Progenitor cell of endocrine pancreas (in vitro differentiated cells): ENCODE measurements at regions not wholly inside any gene's neighbourhood (a gene's known extent, or its start where the extent isn't known, plus 50 kb on each side); places are given as distances from the start of the nearest gene placed in this dataset.
A peak's percentile ranks its signal among the peaks of the same experiment; 100 is the strongest.

ENCODE experiments used
- DNase-seq: peaks from one replicate; pipeline ENCODE4 v3.0.0; 2021; ENCODE audit warnings: low spot score; ENCODE audit not compliant: unreplicated experiment
- H3K27ac Mint-ChIP-seq: 2 replicates; pipeline ENCODE4 v1.8.0; 2021; ENCODE audit warnings: mild to moderate bottlenecking, moderate library complexity, mixed read lengths
- H3K27me3 Mint-ChIP-seq: 2 replicates; pipeline ENCODE4 v1.8.0; 2021; ENCODE audit warnings: mixed read lengths
- H3K36me3 Mint-ChIP-seq: 2 replicates; pipeline ENCODE4 v1.8.0; 2022; ENCODE audit warnings: mixed read lengths; ENCODE audit not compliant: insufficient read depth
- H3K4me1 Mint-ChIP-seq: 2 replicates; pipeline ENCODE4 v1.8.0; 2021; ENCODE audit warnings: low read depth, mixed read lengths
- H3K4me3 Mint-ChIP-seq: 2 replicates; pipeline ENCODE4 v1.8.0; 2021; ENCODE audit warnings: low read depth, mild to moderate bottlenecking, moderate library complexity, mixed read lengths
- H3K9me3 Mint-ChIP-seq: 2 replicates; pipeline ENCODE4 v1.8.0; 2021; ENCODE audit warnings: low read depth, mixed read lengths
- TF ChIP-seq, protein P1 (sequence below): fragments of 200-600 bp; sonication (generic); IDR thresholded peaks from one replicate; pipeline ENCODE4 v1.5.0; 2021; ENCODE audit warnings: antibody characterized with exemption, mild to moderate bottlenecking; ENCODE audit not compliant: unreplicated experiment

DNA sequence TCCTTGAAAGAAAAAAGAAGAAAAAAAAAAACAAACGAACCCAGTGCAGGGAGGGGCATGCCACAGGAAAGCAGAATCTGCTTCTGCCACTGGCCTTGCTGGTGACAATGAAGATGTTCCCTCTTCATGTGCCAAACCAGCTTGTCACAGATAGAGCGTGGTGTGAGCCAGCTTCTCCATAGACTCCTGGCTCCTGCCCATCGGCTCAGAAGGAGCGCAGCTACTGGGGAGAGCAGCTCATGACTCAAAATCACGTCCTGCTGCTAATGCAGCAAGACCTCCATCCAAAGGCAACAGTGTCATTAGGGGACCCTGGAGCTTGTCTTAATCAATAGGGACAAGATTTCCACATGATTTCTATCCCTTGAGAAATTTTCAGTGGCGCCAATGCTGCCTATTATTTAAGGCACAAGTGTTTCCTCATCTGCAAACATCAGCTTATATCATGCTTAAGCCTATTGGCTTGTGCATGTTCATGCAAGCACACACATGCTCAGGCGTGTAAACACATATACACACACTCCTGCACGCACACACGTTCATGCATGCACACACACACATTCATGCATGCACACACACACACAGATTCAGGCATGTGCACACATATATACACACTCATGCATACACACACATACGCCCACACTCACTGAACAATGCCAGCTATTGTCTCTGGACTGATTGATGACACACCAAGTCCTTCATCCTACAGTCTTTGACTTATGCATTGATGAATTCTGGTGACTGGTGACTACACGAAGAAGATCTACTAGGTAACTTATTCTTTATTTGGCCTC lies 682.0 kb upstream of the ID2 start:
- TF ChIP-seq, protein P1, sequence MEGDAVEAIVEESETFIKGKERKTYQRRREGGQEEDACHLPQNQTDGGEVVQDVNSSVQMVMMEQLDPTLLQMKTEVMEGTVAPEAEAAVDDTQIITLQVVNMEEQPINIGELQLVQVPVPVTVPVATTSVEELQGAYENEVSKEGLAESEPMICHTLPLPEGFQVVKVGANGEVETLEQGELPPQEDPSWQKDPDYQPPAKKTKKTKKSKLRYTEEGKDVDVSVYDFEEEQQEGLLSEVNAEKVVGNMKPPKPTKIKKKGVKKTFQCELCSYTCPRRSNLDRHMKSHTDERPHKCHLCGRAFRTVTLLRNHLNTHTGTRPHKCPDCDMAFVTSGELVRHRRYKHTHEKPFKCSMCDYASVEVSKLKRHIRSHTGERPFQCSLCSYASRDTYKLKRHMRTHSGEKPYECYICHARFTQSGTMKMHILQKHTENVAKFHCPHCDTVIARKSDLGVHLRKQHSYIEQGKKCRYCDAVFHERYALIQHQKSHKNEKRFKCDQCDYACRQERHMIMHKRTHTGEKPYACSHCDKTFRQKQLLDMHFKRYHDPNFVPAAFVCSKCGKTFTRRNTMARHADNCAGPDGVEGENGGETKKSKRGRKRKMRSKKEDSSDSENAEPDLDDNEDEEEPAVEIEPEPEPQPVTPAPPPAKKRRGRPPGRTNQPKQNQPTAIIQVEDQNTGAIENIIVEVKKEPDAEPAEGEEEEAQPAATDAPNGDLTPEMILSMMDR: no peak
- no peaks in the 10 kb centered on the region for H3K36me3 Mint-ChIP-seq
- no peak overlapping the region for H3K4me3 Mint-ChIP-seq
- DNase-seq: no peak
- H3K27me3 Mint-ChIP-seq: peaks cover 3% of the 10 kb centered on the region
- H3K9me3 Mint-ChIP-seq: peaks cover 4% of the 10 kb centered on the region
- H3K4me1 Mint-ChIP-seq: peaks cover 6% of the 10 kb centered on the region
- peak overlapping the region; percentile 39 for H3K27ac Mint-ChIP-seq

DNA sequence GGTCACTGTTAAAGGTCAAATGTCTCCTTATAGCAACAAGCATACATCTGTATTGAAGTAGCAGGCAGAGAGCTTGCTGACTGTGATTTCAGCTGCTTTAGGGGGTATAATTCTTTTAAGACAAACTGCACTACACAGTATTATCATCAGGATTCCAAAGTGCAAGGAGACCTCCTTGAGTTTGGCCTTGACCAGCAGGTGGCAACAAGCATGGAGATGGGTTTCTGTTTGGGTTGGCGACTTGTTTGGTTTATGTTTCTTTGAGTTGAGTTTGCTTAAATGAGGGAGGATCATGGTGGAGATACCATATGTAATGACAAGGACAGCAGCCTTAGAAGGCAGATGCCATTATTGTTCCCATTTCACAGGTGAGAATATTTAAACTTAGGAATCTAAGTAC lies 681.0 kb upstream of the ID2 start:
- Mint-ChIP-seq H3K4me3 (no peak overlapping the region), H3K4me1 (no peaks in the 10 kb centered on the region), H3K36me3 (no peaks in the 10 kb centered on the region), H3K27me3 (peaks cover 3% of the 10 kb centered on the region), H3K27ac (no peak overlapping the region), H3K9me3 (peaks cover 4% of the 10 kb centered on the region)
- TF ChIP-seq, protein P1: no peak
- DNase-seq: no peak

DNA sequence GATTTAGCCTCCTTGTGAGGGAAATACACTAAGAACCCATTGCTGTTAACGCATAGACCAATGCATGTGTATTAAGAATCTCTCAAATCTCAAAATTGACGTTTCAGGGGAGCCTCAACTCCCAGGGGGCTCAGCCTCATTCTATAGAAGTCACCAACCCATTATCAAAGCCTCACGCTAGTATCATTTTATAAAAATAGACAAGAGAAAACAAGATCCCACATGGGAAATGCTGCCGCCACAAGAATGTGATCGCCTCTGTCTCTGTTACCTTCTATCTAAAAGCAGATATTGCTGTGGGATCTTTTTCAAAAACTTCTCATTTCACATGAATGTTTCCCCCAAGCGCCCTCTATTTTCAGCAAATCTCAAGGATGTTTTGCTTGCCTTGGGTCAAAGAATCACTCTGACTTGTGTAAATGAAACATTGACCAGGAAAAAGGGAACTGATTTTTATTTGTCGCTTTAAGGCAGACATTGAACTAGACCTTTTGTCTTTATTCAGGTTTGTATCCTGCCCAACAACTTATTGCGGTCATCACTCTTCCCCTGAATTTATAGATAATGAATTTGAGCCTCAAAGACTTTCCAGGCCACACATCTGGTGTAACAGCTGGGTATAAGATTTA lies 679.0 kb upstream of the ID2 start:
- no peak overlapping the region for H3K4me3 Mint-ChIP-seq
- H3K4me1 Mint-ChIP-seq: peaks cover 3% of the 10 kb centered on the region
- H3K36me3 Mint-ChIP-seq: no peaks in the 10 kb centered on the region
- H3K27me3 Mint-ChIP-seq: no peaks in the 10 kb centered on the region
- DNase-seq: no peak
- TF ChIP-seq, protein P1: no peak
- H3K27ac Mint-ChIP-seq: no peak overlapping the region
- peaks cover 4% of the 10 kb centered on the region for H3K9me3 Mint-ChIP-seq

DNA sequence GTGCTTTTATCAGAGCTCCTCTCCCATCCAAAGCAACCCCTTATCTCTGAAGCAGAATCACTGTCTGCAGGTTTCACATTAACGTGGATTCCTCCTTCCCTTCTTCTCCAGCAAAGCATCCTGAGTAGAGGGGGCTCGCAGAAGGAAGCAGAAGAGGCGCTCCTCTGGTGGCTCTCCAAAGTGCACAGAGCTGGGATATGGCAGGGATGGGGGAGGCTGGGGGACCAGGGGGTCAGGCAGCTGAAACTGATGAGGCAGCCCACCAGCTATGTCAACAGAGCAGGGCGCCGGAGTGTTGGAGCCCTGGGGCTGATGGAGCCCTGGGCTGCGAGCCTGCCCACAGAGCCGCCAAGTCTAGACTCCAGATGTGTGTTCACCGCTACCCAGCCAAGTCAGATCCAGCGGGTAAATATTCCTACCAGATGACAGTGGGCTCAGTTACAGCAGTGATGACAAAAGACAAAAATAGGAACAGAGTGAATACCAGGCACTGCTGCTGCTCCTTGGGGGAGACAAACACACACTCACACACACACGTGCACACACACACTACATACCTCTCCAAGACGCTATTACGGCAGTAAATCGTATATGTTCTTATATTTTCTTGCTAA lies 678.3 kb upstream of the ID2 start:
- TF ChIP-seq, protein P1: no peak
- H3K27me3 Mint-ChIP-seq: no peaks in the 10 kb centered on the region
- no peak overlapping the region for H3K4me3 Mint-ChIP-seq
- peaks cover 3% of the 10 kb centered on the region for H3K4me1 Mint-ChIP-seq
- no peak for DNase-seq
- no peaks in the 10 kb centered on the region for H3K36me3 Mint-ChIP-seq
- H3K9me3 Mint-ChIP-seq: peaks cover 4% of the 10 kb centered on the region
- no peak overlapping the region for H3K27ac Mint-ChIP-seq

DNA sequence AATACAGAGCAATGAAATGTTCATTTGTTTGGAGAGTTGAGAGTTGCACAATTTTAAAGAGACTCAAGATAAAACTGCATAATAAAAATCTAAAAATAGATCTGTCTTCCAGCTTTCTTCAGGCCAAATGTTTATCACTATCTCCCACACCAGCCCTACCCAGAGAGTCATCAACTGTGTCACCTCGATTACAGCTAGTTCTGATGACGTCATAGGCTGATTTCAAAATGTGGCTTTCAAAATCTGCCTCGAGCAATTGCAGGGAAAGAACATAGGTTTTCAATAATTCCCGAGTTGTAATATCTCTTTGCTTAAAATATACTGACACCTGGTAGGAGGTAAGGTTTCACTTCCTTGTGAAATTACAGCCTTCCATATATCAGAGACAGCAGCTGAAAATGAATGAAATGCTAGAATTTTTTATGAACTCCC lies 677.6 kb upstream of the ID2 start:
- Mint-ChIP-seq H3K27ac (no peak overlapping the region), H3K9me3 (peaks cover 4% of the 10 kb centered on the region), H3K27me3 (no peaks in the 10 kb centered on the region), H3K4me1 (peaks cover 3% of the 10 kb centered on the region), H3K4me3 (no peak overlapping the region), H3K36me3 (no peaks in the 10 kb centered on the region)
- no peak for DNase-seq
- TF ChIP-seq, protein P1: no peak
